ENCODE measurements at regions not wholly inside any gene's neighbourhood (a gene's known extent, or its start where the extent isn't known, plus 50 kb on each side); places are given as distances from the start of the nearest gene placed in this dataset.

DNA sequence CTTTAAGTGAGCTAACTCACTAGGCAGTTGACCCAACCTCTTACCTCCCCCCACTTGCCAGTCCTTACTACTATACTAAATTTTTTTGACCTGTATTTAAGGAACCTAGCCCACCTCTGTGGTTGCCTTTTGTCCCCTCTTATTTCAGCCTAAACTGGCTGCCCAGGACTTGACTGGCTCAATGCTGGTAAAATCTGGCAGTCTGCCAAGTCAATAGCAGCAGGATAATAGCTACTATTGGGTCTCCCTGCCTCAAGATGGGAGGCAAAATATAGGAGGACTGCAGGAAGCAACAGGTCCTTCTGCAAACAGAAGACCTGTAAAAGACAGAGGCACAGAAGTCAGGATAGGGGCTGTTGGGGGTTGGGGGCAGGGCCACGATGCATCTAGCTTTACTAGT lies 144.2 kb upstream of the POGK start:
- TF ChIP-seq CTCF (IDR thresholded peaks at IDR 0.05) (no peak), EP300 (IDR thresholded peaks at IDR 0.05; ENCODE audit: low read depth) (no peak), POLR2A (IDR thresholded peaks at IDR 0.05) (no peak), POLR2AphosphoS5 (IDR thresholded peaks at IDR 0.05) (no peak)

All from transverse colon (tissue), 4 donors.